Tibial nerve (tissue), 4 donors: ENCODE measurements at regions not wholly inside any gene's neighbourhood (a gene's known extent, or its start where the extent isn't known, plus 50 kb on each side); places are given as distances from the start of the nearest gene placed in this dataset.

Source experiments
- DNase-seq, 2 donors: peaks; one replicate each; pipeline ENCODE4 v3.0.0-alpha.2; 2019; ENCODE audit warnings: low spot score in 2 of 2
- H3K27ac ChIP-seq, 4 donors: fragments of 200-600 bp; sonication (generic) in 3 of 4; one replicate each; pipeline ENCODE4 v1.5.1; 2017 to 2019; ENCODE audit warnings: mild to moderate bottlenecking in 1 of 4
- H3K27me3 ChIP-seq, 2 donors: fragments of 200-600 bp; sonication (generic) in 1 of 2; one replicate each; pipeline versions ENCODE4 v1.5.1 to v1.6.0; 2017 to 2019
- H3K36me3 ChIP-seq, 3 donors: fragments of 200-600 bp; sonication (generic); one replicate each; pipeline ENCODE4 v1.5.1; 2018 to 2019
- H3K4me1 ChIP-seq, 4 donors: fragments of 200-600 bp; sonication (generic) in 3 of 4; one replicate each; pipeline ENCODE4 v1.5.1; 2017 to 2019
- H3K4me3 ChIP-seq, 4 donors: fragments of 200-600 bp; sonication (generic) in 3 of 4; one replicate each; pipeline ENCODE4 v1.5.1; 2017 to 2019; ENCODE audit warnings: mild to moderate bottlenecking in 1 of 4, moderate library complexity in 1 of 4
- H3K9me3 ChIP-seq, 4 donors: fragments of 200-600 bp; sonication (generic) in 3 of 4; one replicate each; pipeline ENCODE4 v1.5.1; 2017 to 2019
- CTCF ChIP-seq, 5 experiments: fragments of 200-600 bp in 3 of 5; fragments of 450-650 bp in 2 of 5; sonication (generic) in 3 of 5; IDR thresholded peaks; one replicate each; pipeline ENCODE4 v1.5.1; 2016 to 2019; ENCODE audit warnings: antibody characterized with exemption in 5 of 5, mild to moderate bottlenecking in 3 of 5, moderate library complexity in 2 of 5
- EP300 ChIP-seq, 2 donors: sonication (generic); formaldehyde crosslinking; IDR thresholded peaks; one replicate each; pipeline ENCODE4 v1.6.1; 2017; ENCODE audit warnings: antibody characterized with exemption in 2 of 2, mild to moderate bottlenecking in 1 of 2
- POLR2A ChIP-seq, 2 donors: fragments of 450-650 bp; IDR thresholded peaks; one replicate each; pipeline ENCODE4 v1.6.1; 2017; ENCODE audit warnings: antibody characterized with exemption in 2 of 2, mild to moderate bottlenecking in 2 of 2, moderate library complexity in 2 of 2
- WGBS, 2 donors: methylation state at CpG; one replicate each; pipeline ENCODE4 v1.1.5; 2018; 5-methylcytosine and 5-hydroxymethylcytosine counted together

- 45 to 78% methylated on average over 2 of the region's 2 CpGs for WGBS, 2 donors
- Histone ChIP-seq H3K27ac (peak overlapping the region in 2 of 4 donors; percentile 2 to 21), H3K9me3 (peaks cover 0 to 17% (median 0%) of the 10 kb centered on the region in 4 donors), H3K27me3 (no peaks in the 10 kb centered on the region), H3K4me3 (no peak overlapping the region), H3K4me1 (peaks cover 0 to 19% (median 2%) of the 10 kb centered on the region in 4 donors), H3K36me3 (no peaks in the 10 kb centered on the region)
- TF ChIP-seq EP300 (IDR thresholded peaks at IDR 0.05) (no peak), POLR2A (IDR thresholded peaks at IDR 0.05) (no peak), CTCF (IDR thresholded peaks at IDR 0.05) (no peak)
- DNase-seq, result peak in 1 of 2 donors; percentile 17
Measured at GRCh38 chr3:194536871-194537637, 50.3 kb upstream of the ATP13A3 start.
